ENCODE measurements at regions not wholly inside any gene's neighbourhood (a gene's known extent, or its start where the extent isn't known, plus 50 kb on each side); places are given as distances from the start of the nearest gene placed in this dataset.
"Not testable (repeated sequence)": the region's sequence is repeated elsewhere in the genome, so short reads cannot be mapped to it uniquely, and the experiment has no call there.

- DNase-seq (ENCODE audit: low spot score), result no peak
Measured at GRCh38 chr9:118651511-118651910, 717.7 kb downstream of the BRINP1 start.

DNA sequence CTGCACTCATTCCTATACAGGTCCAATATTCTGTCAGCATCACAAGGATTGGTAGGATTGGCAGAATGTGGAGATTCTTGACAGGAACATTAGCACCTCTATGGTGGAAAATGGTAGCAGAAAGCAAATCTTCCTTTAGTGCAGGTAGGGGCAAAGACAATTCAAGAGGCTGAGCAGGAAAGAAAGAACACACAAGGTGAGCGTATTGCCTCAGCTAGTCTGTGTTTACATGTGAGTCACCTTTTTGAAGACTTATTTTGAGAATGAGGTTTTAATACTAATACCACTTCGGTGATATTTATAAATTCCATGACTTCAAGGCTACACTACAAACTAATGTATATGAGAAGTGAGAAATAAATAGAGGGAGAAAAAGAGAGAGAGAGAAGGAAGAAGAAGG, 717.0 kb downstream of the BRINP1 start:
- no peak for DNase-seq (ENCODE audit: low spot score)

DNA sequence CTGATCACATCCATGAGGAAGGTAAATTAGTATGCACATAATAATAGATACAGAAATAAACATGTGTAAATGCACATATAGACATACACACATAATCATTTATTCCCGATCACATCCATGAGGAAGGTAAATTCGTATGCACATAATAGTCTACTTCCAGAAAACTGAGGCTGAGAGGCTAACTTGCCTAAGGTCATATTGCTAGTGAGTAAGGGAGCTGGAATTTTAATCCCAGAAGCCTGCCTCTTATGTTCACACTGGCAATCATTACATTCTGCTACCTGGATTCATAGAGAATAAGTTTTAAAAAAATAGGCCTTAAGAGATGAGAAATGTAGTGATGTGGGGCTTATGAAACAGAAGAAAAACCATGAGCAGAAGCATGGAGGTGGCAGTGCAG, 716.3 kb downstream of the BRINP1 start:
- no peak for DNase-seq (ENCODE audit: low spot score)

GRCh38 chr9:118659011-118659410, 710.2 kb downstream of the BRINP1 start:
- DNase-seq (ENCODE audit: low spot score), result no peak

DNA sequence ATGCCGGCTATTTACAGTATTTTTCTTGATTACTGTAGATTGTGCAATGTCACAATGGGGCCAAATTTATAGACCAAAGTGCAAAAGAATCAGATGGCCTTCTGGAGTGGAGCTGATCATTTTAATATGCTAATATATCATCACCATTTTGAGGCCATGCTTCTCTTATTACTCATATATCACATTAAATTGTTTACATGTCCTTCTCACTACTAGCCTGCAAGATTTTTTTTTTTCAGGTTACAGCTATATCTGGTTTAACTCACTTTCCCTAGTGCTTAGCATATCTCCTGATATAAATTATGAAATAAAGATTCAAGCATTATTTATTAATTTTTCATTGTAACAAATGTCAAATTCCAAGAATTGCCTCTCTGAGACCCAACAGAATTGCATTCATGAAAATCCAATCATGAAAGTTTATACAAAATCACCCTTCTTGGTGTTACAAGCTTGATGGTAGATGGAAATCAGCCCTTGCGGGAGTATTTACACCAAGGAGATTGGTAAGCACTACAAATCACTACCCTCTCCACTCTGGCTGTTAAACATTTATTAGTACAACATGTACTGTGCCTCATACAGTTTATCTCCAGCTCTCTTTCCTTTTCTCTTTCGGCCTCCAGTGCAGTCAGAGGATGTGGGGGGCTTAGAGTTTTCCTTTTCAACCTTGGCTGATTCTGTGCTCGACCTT, 703.9 kb downstream of the BRINP1 start:
- no peak for DNase-seq (ENCODE audit: low spot score)

GRCh38 chr9:118670011-118670953, 699.0 kb downstream of the BRINP1 start:
- no peak for DNase-seq (ENCODE audit: low spot score)

GRCh38 chr9:118674942-118675341, 694.3 kb downstream of the BRINP1 start:
- DNase-seq (ENCODE audit: low spot score), result no peak

DNA sequence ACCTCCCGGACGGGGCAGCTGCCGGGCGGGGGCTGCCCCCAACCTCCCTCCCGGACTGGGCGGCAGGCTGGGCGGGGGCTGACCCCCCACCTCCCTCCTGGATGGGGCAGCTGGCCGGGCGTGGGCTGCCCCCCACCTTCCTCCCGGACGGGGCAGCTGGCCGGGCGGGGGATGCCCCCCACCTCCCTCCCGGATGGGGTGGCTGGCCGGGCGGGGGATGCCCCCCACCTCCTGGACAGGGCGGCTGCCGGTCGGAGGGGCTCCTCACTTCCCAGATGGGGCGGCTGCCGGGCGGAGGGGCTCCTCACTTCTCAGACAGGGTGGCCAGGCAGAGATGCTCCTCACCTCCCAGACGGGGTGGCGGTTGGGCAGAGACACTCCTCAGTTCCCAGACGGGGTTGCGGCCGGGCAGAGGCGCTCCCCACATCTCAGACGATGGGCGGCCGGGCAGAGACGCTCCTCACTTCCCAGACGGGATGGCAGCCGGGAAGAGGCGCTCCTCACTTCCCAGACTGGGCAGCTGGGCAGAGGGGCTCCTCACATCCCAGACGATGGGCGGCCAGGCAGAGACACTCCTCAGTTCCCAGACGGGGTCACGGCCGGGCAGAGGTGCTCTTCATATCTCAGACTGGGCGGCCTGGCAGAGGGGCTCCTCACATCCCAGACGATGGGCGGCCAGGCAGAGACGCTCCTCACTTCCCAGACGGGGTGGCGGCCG, 691.1 kb downstream of the BRINP1 start:
- DNase-seq (ENCODE audit: low spot score), result not testable (repeated sequence)

DNA sequence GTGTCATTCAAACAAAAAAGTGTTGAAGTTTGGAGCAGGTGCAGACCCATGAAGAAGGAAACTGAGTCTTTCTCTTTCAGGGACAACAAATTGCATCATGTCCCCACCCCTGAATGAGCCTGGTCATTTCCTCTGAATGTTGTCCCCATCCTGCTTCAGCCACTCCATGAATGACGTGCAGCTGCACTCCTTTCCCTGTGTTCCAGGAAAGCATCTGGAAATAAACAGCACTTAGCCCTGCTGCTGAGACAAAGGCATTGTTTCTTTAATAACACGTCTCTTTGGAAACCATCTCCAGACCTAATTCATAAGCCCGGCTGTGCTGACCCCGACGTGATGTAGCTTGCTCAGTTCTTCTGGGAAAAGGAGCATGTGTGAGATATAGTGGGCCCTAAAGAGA, 682.3 kb downstream of the BRINP1 start:
- DNase-seq (ENCODE audit: low spot score), result no peak

DNA sequence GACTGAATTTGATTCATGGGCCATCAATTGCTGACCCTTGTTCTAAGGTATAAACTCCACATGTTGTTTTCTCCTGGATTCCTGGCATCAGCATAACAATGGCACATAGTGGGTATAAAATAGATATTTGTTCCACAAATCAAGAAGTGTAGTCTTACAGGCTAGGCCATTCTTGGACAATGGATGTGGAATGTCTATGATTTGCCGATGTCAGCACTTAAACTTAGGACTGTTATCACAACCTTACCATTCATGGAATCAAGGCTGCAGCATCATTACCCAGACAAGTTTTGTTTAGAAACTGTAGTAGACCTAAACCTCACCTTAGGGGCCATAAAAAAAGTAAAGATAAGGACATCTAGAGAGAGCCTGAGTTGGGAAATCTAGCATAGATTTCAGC, 680.0 kb downstream of the BRINP1 start:
- no peak for DNase-seq (ENCODE audit: low spot score)

DNA sequence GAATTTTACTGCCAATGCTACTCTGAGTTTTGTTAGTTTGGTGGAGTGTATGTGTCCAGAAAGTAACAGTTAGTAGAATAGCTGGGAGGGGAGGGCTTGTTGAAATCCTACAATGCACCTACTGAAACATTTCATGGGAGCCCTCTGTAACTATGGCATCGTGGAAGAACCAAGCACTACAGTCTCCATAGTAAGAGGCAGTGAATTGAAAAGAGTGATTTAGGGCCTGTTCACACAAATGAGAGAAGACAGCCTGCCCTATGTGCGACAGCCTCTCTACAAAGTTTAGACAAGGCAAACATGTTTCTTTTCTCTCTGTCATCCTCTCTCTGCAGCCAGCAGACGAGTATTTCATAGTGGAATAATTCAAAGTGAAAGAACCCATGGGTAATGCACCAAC, 676.6 kb downstream of the BRINP1 start:
- DNase-seq (ENCODE audit: low spot score), result no peak

DNA sequence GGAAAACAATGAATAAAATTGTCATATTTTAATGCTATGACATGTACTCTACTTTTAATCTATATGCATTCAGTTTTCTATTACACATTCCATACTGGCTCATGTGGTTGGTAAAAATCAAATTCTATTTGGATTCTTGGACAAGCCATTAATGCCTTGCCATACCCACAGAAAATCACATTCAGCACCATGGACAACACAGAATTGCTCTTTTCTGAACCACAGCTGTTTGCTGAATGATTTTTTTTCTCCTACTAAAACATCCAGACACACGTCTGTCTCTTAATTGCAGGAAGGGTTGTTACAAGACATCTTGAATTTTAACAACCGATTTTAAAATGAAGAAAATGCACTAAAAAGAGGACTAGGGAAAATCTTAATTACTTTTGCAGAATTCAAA, 675.6 kb downstream of the BRINP1 start:
- no peak for DNase-seq (ENCODE audit: low spot score)

DNA sequence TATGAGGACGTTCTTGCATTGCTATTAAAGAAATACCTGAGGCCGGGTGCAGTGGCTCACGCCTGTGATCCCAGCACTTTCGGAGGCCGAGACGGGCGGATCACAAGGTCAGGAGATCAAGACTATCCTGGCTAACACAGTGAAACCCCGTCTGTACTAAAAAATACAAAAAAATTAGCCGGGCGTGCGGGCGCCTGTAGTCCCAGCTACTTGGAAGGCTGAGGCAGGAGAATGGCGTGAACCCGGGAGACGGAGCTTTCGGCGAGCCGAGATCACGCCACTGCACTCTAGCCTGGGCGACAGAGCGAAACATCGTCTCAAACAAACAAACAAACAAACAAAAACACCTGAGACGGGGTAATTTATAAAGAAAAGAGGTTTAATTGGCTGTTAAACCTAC, 674.0 kb downstream of the BRINP1 start:
- not testable (repeated sequence) for DNase-seq (ENCODE audit: low spot score)

GRCh38 chr9:118701985-118702384, 667.2 kb downstream of the BRINP1 start:
- DNase-seq (ENCODE audit: low spot score), result no peak

DNA sequence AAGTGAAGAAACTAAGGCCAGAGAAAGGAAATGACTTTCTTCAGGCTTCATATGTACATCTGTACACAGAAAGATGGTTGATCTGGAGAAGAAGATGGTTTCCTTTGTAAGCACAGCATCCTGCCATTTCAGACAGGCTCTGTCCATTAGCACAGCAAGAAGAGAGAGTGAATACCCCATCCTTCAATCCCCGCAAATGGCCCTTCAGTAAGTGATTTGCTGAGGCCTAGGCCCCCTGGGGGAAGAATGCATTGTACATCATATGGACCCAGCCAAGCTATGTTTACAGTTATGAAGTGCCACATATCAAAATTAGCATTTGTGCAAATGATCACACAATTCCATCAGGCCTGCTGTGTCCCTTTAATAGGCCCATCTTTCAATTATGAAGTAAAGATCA, 657.4 kb downstream of the BRINP1 start:
- no peak for DNase-seq (ENCODE audit: low spot score)

- no peak for DNase-seq (ENCODE audit: low spot score)
Measured at GRCh38 chr9:118721276-118721675, 648.0 kb downstream of the BRINP1 start.

GRCh38 chr9:118721923-118722322, 647.3 kb downstream of the BRINP1 start:
- no peak for DNase-seq (ENCODE audit: low spot score)

DNA sequence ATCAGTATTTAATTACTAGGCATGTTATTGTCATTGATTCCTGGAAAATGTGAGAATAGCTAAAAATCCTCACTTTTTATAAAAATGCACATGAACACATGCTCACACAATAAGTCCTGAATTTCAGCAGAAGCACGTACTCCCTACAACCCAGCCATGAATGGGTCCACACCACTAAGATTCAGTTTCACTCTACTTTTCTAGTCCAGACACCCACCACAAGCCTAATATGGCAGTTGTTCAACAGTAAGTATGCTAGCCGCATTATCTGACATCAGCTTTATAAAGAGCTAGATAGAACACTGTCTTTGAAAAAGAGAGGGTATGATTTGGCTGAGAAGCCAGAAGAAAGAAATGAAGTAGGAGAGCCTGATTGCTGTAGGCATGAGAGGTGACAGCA, 639.3 kb downstream of the BRINP1 start:
- DNase-seq (ENCODE audit: low spot score), result no peak

DNA sequence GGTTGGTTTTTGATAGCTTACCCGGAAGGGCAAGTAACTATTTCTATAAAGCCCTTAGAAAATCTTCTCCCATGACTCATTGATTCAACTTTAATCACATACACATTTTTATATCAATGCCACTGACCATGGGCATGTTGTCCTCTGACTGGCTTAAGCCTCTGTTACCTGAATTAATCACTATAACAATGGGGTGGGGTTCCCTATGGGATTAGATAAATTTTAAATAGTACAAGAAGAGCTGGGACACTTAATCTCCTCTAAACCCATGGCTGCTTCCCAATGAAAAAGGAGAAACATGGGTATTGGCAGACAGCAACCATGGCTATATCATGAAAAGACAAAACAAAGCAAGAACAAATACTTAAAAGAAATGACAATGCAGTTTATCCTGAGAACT, 636.2 kb downstream of the BRINP1 start:
- DNase-seq (ENCODE audit: low spot score), result no peak

DNA sequence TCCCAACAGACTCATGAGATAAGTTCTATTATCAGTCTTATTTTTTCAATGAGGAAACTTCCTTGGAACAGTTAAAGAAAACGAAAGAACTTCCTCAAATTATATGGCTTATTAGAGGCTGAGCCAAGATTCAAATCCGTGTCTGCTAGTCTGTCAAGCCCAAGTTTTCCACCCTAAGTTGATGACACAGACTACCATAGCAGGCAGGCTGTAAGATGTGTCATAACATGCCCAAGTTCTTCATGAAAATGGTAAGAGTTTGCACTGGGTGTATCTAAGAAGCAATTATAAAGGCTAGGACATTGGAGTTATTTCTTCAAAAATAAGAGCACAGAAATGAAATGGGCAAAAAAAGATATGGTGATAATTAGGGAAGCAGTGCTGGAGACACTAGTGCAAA, 634.5 kb downstream of the BRINP1 start:
- DNase-seq (ENCODE audit: low spot score), result no peak

GRCh38 chr9:118736406-118736805, 632.8 kb downstream of the BRINP1 start:
- DNase-seq (ENCODE audit: low spot score), result no peak

DNA sequence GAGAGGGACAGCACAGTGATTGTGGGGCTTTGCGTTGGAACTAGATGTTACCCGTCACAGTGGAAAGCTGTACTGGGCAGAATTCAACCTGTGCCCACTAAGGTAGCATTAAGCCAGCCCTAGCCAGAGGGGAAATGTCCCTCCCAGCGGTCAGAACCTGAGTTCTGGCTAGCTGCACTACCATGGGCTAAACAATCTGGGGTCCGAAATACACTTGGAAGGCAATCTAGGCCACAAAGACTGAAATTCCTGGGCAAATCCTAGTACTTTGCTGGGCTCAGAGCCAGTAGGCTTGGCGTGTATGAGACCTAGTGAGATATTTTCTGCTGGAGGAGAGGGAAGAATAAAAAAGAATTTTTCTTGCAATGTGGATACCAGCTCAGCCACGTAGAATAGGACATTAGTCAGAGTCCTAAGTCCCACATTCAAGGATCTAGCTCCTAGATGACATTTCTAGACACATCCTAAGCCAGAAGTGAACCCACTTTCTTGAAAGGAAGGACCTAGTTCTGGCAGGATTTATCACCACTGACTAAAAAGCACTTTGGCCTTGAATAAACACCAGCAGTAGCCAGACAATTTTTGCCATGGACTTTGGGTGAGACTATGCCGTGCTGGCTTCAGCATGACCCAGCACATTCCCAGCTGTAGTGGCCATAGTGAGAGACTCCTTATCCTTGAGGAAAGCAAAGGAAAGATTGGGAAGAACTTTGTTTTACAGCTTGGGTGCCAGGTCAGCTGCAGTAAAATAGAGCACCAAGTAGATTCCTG, 618.0 kb downstream of the BRINP1 start:
- no peak for DNase-seq (ENCODE audit: low spot score)

All from germinal center (tissue), 1 donor.